Uterus (tissue), 3 donors: ENCODE measurements at regions not wholly inside any gene's neighbourhood (a gene's known extent, or its start where the extent isn't known, plus 50 kb on each side); places are given as distances from the start of the nearest gene placed in this dataset.

Experiments used
- DNase-seq, 2 donors: peaks; one replicate each; pipeline ENCODE4 v3.0.0-alpha.2; 2019 to 2020
- H3K27ac ChIP-seq, 2 donors: fragments of 200-600 bp; sonication (generic); 1 replicate in 1 of 2; 2 replicates in 1 of 2; pipeline ENCODE4 v1.5.1; 2016 to 2018
- H3K27me3 ChIP-seq, 2 donors: fragments of 200-600 bp; sonication (generic); one replicate each; pipeline ENCODE4 v1.5.1; 2018 to 2019; ENCODE audit warnings: control low read depth in 1 of 2
- H3K36me3 ChIP-seq, 2 donors: fragments of 200-600 bp; sonication (generic); one replicate each; pipeline ENCODE4 v1.5.1; 2019; ENCODE audit warnings: control low read depth in 1 of 2
- H3K4me1 ChIP-seq, 2 donors: fragments of 200-600 bp; sonication (generic); one replicate each; pipeline ENCODE4 v1.5.1; 2018 to 2019; ENCODE audit warnings: control low read depth in 1 of 2
- H3K4me3 ChIP-seq, 2 donors: fragments of 200-600 bp; sonication (generic); 1 replicate in 1 of 2; 2 replicates in 1 of 2; pipeline ENCODE4 v1.5.1; 2018 to 2019; ENCODE audit warnings: mild to moderate bottlenecking in 1 of 2
- H3K9me3 ChIP-seq, 2 donors: fragments of 200-600 bp; sonication (generic); one replicate each; pipeline ENCODE4 v1.5.1; 2019; ENCODE audit warnings: control low read depth in 1 of 2
- POLR2A ChIP-seq, 2 donors: fragments of 450-650 bp; IDR thresholded peaks; one replicate each; pipeline ENCODE4 v1.6.1; 2016; ENCODE audit warnings: antibody characterized with exemption in 2 of 2, mild to moderate bottlenecking in 1 of 2, moderate library complexity in 1 of 2
- intact Hi-C: fragments of 100-400 bp; cut with DNase I; formaldehyde crosslinking; loops from one replicate; pipeline ENCODE4 v1.15.1; 2023; ENCODE audit warnings: low total_unique reads
- TF ChIP-seq, protein P1 (sequence below), 4 experiments: fragments of 200-600 bp in 2 of 4; fragments of 450-650 bp in 2 of 4; sonication (generic) in 2 of 4; IDR thresholded peaks; one replicate each; pipeline ENCODE4 v1.5.1; 2016 to 2019; ENCODE audit warnings: antibody characterized with exemption in 4 of 4, mild to moderate bottlenecking in 2 of 4, moderate library complexity in 1 of 4
- donor health status: DM: yes; HTN: yes; CAD: no.

DNA sequence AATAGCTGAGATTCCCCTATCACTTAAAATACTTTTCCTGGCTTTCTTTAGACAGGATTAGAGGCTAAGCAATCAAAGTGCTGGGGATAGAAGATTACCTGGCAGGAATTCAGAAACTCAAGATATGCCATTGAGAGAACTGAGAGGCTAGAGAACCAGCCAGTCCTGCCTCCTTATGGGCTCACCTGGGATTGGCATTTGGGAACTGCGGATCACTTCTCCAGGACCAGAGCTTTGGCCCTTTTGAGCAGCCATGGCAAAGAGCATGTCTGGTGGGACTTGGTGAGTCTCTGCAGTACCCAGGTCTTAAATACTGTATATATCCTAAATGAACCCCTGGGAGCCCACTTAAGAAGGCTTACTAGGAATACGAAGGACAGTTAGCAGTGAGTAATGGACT is 399.1 kb downstream of the BTBD3 start:
- Histone ChIP-seq H3K27me3 (no peaks in the 10 kb centered on the region), H3K4me1 (no peaks in the 10 kb centered on the region), H3K36me3 (no peaks in the 10 kb centered on the region), H3K9me3 (no peaks in the 10 kb centered on the region), H3K27ac (no peak overlapping the region), H3K4me3 (no peak overlapping the region)
- TF ChIP-seq, protein P1, sequence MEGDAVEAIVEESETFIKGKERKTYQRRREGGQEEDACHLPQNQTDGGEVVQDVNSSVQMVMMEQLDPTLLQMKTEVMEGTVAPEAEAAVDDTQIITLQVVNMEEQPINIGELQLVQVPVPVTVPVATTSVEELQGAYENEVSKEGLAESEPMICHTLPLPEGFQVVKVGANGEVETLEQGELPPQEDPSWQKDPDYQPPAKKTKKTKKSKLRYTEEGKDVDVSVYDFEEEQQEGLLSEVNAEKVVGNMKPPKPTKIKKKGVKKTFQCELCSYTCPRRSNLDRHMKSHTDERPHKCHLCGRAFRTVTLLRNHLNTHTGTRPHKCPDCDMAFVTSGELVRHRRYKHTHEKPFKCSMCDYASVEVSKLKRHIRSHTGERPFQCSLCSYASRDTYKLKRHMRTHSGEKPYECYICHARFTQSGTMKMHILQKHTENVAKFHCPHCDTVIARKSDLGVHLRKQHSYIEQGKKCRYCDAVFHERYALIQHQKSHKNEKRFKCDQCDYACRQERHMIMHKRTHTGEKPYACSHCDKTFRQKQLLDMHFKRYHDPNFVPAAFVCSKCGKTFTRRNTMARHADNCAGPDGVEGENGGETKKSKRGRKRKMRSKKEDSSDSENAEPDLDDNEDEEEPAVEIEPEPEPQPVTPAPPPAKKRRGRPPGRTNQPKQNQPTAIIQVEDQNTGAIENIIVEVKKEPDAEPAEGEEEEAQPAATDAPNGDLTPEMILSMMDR (IDR thresholded peaks at IDR 0.05): no peak
- no peak for TF ChIP-seq POLR2A (IDR thresholded peaks at IDR 0.05)
- DNase-seq: no peak
- intact Hi-C loops: no loop called here

DNA sequence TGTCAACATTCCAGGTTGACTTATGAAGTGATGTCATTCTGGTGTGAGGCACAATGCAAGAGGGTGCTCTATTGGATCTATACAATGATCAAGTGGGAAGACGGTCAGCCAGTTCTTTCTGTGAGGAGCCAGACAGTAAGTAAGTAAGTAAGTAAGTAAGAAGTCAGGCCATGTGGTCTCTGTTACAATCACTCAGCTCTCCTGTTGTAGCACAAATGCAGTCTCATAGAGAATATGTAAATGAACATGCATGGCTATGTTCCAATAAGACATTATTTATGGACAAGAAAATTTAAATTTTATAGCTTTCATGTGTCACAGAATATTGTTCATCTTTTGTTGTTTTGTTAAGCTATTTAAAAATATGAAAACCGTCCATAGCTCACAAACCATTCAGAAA is 399.7 kb downstream of the BTBD3 start:
- H3K36me3 ChIP-seq: no peaks in the 10 kb centered on the region
- no peak overlapping the region for H3K4me3 ChIP-seq
- no peak for DNase-seq
- no peaks in the 10 kb centered on the region for H3K4me1 ChIP-seq
- intact Hi-C loops: no loop called here
- no peaks in the 10 kb centered on the region for H3K27me3 ChIP-seq
- TF ChIP-seq, protein P1 (IDR thresholded peaks at IDR 0.05): no peak
- no peak for TF ChIP-seq POLR2A (IDR thresholded peaks at IDR 0.05)
- H3K27ac ChIP-seq: no peak overlapping the region
- no peaks in the 10 kb centered on the region for H3K9me3 ChIP-seq

DNA sequence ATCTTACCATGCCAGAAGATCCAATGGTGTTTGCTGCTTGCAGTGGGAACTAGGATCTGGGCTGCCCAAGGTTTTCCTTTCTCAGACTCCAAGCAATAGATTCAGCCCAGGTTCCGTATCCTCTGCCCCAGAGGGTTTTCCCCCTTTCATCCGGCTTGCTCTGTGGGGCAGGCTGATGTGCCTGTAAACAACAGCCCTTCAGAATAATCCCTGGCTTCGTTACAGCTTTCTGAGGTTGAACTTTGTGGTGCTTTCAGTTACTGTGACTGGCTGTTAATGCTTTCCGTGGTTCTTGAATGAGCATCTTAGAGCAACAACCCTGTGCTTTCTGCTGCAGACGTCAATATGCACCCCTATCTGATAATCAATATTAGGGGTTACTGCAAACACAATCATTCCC is 400.4 kb downstream of the BTBD3 start:
- Histone ChIP-seq H3K4me3 (no peak overlapping the region), H3K4me1 (no peaks in the 10 kb centered on the region), H3K27ac (no peak overlapping the region), H3K36me3 (no peaks in the 10 kb centered on the region), H3K27me3 (no peaks in the 10 kb centered on the region), H3K9me3 (no peaks in the 10 kb centered on the region)
- intact Hi-C loops: no loop called here
- DNase-seq: no peak
- TF ChIP-seq, protein P1 (IDR thresholded peaks at IDR 0.05): no peak
- no peak for TF ChIP-seq POLR2A (IDR thresholded peaks at IDR 0.05)

DNA sequence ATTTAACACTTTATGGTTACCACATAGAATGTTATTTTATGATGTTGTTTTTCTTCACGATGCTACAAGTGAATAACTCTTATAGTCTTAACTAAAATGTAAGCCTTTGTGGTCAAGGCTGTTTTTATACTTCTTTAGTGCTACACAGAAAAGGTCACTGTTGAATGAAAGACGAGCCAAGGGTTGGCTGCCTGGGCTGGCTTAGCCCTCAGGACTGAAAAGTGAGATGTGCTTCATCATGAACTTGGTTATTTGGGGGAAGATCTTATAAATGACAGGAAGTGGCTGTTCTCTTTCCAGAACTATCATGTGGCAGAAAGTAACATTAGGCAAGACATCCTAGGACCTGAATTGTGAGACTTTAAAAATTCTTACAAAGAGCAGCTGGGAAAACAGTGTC is 404.0 kb downstream of the BTBD3 start:
- no peaks in the 10 kb centered on the region for H3K27me3 ChIP-seq
- no peaks in the 10 kb centered on the region for H3K36me3 ChIP-seq
- no peak for DNase-seq
- no peaks in the 10 kb centered on the region for H3K9me3 ChIP-seq
- no peaks in the 10 kb centered on the region for H3K4me1 ChIP-seq
- TF ChIP-seq, protein P1 (IDR thresholded peaks at IDR 0.05): no peak
- no peak for TF ChIP-seq POLR2A (IDR thresholded peaks at IDR 0.05)
- no peak overlapping the region for H3K27ac ChIP-seq
- no peak overlapping the region for H3K4me3 ChIP-seq
- intact Hi-C loops: no loop called here

DNA sequence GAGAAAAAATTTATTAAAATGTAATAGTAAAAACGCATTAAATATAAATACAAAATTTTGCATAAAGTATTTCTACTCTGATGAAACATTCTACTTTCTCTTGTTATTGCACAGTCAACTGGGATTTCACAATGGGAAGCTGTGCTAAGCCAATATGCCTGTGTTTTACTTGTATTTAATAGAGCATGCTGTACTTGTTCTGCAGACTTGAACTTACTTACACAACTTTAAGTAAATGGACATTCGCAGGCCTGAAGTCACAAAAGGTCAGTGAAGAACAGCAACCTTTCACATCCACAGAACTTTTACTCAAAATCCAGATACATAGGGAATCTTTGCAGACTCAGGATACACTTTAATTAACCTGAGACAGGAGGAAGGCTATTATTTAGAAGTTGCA is 409.5 kb downstream of the BTBD3 start:
- Histone ChIP-seq H3K4me3 (no peak overlapping the region), H3K9me3 (no peaks in the 10 kb centered on the region), H3K4me1 (no peaks in the 10 kb centered on the region), H3K27me3 (no peaks in the 10 kb centered on the region), H3K27ac (no peak overlapping the region), H3K36me3 (no peaks in the 10 kb centered on the region)
- intact Hi-C loops: no loop called here
- no peak for TF ChIP-seq POLR2A (IDR thresholded peaks at IDR 0.05)
- TF ChIP-seq, protein P1 (IDR thresholded peaks at IDR 0.05): no peak
- DNase-seq: no peak
